DMS79 treated with DMSO at 0.1 percent for 48 hours (cell line): ENCODE measurements at regions not wholly inside any gene's neighbourhood (a gene's known extent, or its start where the extent isn't known, plus 50 kb on each side); places are given as distances from the start of the nearest gene placed in this dataset.
"Not testable (repeated sequence)": the region's sequence is repeated elsewhere in the genome, so short reads cannot be mapped to it uniquely, and the experiment has no call there.

Source experiments
- DNase-seq: peaks from one replicate; lab custom pipeline; 2025; lab: John Stamatoyannopoulos, UW

- no peak for DNase-seq
These were observed 71.0 kb upstream of the CYP1B1 start for GRCh38 chr2:38146907-38147307.

GRCh38 chr2:38146275-38146906 lies 70.4 kb upstream of the CYP1B1 start:
- DNase-seq, result no peak

- DNase-seq, result no peak
These were observed 69.3 kb upstream of the CYP1B1 start for GRCh38 chr2:38145236-38145635.

GRCh38 chr2:38142627-38143026 lies 66.7 kb upstream of the CYP1B1 start:
- no peak for DNase-seq

- no peak for DNase-seq
These were observed 65.5 kb upstream of the CYP1B1 start for GRCh38 chr2:38141501-38141900.

- no peak for DNase-seq
These were observed 63.0 kb upstream of the CYP1B1 start for GRCh38 chr2:38138996-38139395.

GRCh38 chr2:38138419-38138818 lies 62.5 kb upstream of the CYP1B1 start:
- DNase-seq, result no peak

- not testable (repeated sequence) for DNase-seq
These were observed 62.0 kb upstream of the CYP1B1 start for GRCh38 chr2:38137958-38138357.

GRCh38 chr2:38131676-38132075 lies 55.7 kb upstream of the CYP1B1 start:
- no peak for DNase-seq

- DNase-seq, result no peak
These were observed 54.9 kb upstream of the CYP1B1 start for GRCh38 chr2:38130876-38131275.

- no peak for DNase-seq
These were observed 54.0 kb upstream of the CYP1B1 start for GRCh38 chr2:38129987-38130386.

- no peak for DNase-seq
These were observed 53.5 kb upstream of the CYP1B1 start for GRCh38 chr2:38129481-38129880.

- DNase-seq, result no peak
These were observed 52.7 kb upstream of the CYP1B1 start for GRCh38 chr2:38128653-38129052.

GRCh38 chr2:38127277-38127676 lies 51.3 kb upstream of the CYP1B1 start:
- DNase-seq, result no peak

GRCh38 chr2:38125842-38126241 lies 49.9 kb upstream of the CYP1B1 start:
- no peak for DNase-seq
